ENCODE measurements at regions not wholly inside any gene's neighbourhood (a gene's known extent, or its start where the extent isn't known, plus 50 kb on each side); places are given as distances from the start of the nearest gene placed in this dataset.

DNA sequence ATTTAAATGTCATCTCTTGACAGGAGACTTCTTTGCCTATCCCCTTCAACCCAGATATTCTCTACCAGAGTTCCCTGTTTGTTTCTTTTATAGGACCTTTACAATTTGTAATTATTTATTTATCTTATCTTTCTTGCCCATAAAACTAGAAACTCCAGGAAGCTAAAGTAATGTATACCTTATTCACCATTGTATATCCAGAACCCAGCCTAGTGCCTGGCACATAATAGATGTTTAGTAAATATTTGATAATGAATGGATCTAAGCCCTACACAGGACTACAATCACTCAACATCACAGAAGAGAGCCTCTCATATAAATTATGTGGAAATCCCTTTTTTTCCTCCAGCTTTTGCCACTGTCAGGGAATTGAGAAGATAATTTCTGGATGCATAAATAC, 125.6 kb upstream of the CNOT2 start:
- TF ChIP-seq, protein P1, sequence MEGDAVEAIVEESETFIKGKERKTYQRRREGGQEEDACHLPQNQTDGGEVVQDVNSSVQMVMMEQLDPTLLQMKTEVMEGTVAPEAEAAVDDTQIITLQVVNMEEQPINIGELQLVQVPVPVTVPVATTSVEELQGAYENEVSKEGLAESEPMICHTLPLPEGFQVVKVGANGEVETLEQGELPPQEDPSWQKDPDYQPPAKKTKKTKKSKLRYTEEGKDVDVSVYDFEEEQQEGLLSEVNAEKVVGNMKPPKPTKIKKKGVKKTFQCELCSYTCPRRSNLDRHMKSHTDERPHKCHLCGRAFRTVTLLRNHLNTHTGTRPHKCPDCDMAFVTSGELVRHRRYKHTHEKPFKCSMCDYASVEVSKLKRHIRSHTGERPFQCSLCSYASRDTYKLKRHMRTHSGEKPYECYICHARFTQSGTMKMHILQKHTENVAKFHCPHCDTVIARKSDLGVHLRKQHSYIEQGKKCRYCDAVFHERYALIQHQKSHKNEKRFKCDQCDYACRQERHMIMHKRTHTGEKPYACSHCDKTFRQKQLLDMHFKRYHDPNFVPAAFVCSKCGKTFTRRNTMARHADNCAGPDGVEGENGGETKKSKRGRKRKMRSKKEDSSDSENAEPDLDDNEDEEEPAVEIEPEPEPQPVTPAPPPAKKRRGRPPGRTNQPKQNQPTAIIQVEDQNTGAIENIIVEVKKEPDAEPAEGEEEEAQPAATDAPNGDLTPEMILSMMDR (conservative IDR thresholded peaks at IDR 0.05): no peak
- TF ChIP-seq EZH2 (IDR thresholded peaks at IDR 0.05; ENCODE audit: low read depth): no peak

All from PC-9 (cell line).